ENCODE measurements at regions not wholly inside any gene's neighbourhood (a gene's known extent, or its start where the extent isn't known, plus 50 kb on each side); places are given as distances from the start of the nearest gene placed in this dataset.
"Not testable (repeated sequence)": the region's sequence is repeated elsewhere in the genome, so short reads cannot be mapped to it uniquely, and the experiment has no call there.

GRCh38 chrX:95539041-95539440 is 1145.6 kb upstream of the DIAPH2 start:
- DNase-seq (ENCODE audit: low spot score): no peak
- intact Hi-C loops (cut with DNase I): no loop called here

GRCh38 chrX:95549552-95549951 is 1135.1 kb upstream of the DIAPH2 start:
- DNase-seq (ENCODE audit: low spot score); intact Hi-C loops (cut with DNase I): not testable (repeated sequence)

DNA sequence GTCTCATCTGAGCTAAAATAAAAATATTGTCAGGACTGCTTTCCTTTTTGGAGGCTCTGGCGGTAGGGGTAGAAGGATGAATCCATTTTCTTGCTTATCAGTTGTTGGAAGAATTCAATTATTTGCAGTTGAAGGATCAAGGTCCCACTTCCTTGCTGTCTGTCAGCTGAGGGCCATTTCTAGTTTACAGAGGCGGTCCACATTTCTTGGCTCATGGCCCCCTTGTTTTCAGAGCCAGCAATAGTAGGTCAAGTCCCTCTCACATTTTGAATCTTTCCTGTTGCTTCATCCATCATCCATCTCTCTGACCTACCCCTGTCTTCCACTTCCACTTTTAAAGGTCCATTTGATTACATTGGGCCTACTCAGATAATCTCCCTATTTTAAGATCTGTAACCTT is 1099.3 kb upstream of the DIAPH2 start:
- no peak for DNase-seq (ENCODE audit: low spot score)
- intact Hi-C loops (cut with DNase I): no loop called here

GRCh38 chrX:95612350-95612749 is 1072.3 kb upstream of the DIAPH2 start:
- intact Hi-C loops (cut with DNase I): no loop called here
- DNase-seq (ENCODE audit: low spot score): no peak

DNA sequence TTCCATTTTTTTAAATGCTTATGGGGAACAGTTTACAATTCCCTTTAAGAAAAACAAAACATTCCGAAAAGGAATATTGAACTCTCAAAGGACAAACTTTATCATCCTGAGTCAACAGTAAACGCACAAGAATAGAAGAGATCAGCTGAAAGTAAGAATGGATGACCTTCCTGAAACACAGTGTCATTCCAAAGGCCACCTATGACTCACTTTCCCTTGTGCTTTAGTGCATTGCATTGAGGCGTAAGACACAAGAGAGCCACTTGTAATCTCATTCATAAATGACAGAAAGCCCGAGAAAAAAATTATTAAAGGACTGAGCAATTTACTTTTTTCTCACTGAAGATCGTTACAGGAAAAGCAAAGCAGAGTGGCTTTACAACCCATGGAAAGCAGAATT is 1062.4 kb upstream of the DIAPH2 start:
- intact Hi-C loops (cut with DNase I): no loop called here

DNA sequence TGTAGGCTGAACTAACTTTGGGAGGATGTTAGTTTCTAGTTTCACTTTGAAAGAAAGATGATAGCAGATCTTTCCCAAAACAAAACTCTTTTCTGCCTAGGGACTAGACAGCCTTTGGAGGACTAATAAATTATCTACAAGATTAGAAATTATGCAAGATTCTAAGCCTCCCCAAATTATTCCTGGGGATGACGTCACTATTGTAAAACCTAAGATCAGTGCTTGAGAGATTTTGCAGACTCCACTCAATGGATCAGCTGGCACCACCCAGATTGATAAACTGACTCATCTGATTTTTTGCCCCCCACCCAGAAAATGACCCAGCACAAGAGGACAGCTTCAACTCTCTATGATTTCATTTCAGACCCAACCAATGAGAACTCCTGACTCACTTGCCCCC is 1057.9 kb upstream of the DIAPH2 start:
- intact Hi-C loops (cut with DNase I): no loop called here
- DNase-seq (ENCODE audit: low spot score): no peak

More for the DNA sequence above, 1062.4 kb upstream of the DIAPH2 start:
- no peak for DNase-seq (ENCODE audit: low spot score)

DNA sequence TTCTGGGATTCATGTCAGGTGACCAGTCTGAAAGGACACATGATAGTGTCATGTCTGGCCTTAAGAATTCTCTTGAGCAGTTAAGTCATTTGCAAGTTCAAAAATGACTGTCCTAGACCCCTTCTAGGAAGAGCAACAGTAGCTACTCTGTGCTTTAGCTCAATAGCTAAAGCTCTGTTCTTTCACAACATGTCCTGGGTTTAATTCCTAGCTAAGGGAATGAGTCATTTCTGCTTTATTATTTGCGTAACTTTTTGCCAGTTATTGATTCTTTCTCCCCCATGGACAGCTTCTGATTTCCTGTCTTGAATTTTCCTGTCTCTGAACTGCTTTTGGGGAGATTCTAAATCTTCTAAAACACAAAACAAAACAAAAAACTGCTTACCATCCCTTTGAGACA is 1055.8 kb upstream of the DIAPH2 start:
- intact Hi-C loops (cut with DNase I): no loop called here
- no peak for DNase-seq (ENCODE audit: low spot score)

- DNase-seq (ENCODE audit: low spot score): no peak
- intact Hi-C loops (cut with DNase I): no loop called here
Observed at GRCh38 chrX:95629737-95630136, 1054.9 kb upstream of the DIAPH2 start.

DNA sequence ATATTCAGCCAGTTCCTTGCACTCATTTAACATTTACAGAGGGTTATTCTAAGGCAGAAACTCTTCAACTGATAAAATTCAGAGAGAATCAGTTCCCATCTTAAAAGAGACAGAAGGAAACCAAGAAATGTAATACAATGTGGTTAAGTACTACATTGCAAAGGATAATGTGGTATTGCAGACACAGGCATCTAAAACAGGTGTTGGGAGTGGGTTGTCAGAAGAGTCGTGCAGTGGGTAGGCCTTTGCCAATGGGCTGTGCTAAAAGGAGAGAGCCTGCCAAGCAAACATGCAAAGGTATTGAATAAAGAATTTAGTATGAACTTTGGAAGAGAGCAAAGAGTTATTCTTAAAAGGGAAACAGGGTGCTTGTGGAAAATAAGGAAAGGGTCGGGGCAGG is 1044.4 kb upstream of the DIAPH2 start:
- no peak for DNase-seq (ENCODE audit: low spot score)
- intact Hi-C loops (cut with DNase I): no loop called here

- intact Hi-C loops (cut with DNase I): no loop called here
- no peak for DNase-seq (ENCODE audit: low spot score)
Observed at GRCh38 chrX:95645738-95646137, 1038.9 kb upstream of the DIAPH2 start.

DNA sequence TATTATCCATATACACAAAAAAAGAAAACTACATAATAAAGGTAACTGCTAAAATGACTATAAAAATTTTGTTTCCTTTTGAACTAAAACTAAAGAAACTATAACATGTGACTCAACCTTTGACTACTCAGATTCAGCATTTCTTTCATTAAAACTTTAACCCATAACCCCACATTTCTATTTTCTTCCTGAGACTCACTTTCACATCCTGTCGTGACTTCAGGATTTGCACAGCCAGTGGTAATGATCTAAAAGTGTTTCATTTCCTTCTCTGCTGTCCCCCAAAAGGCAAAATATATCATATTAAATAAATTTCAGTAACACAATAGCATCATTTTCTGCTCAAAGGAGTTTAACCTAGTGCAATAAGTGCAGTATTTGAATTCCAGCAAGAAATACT is 1022.4 kb upstream of the DIAPH2 start:
- intact Hi-C loops (cut with DNase I): no loop called here
- DNase-seq (ENCODE audit: low spot score): no peak

DNA sequence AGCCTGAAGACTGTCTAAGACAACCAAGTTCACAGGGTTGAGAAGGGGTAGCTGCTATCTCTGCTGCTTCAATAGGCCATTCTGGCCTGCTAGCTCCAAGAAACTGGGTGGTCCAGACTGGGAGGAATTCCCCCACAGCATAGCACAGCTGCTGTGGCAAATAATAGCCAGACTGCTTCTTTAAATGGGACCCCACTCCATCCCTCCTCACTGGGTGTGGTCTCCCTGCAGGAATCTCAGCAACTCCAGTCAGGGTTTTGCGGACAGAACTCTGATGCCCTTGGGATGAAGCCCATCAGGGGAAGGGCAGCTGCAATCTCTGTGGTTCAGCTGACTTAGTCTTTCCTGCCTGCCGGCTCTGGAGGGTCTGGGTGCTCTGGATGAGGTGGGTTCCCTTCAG is 1018.6 kb upstream of the DIAPH2 start:
- intact Hi-C loops (cut with DNase I): no loop called here
- no peak for DNase-seq (ENCODE audit: low spot score)

DNA sequence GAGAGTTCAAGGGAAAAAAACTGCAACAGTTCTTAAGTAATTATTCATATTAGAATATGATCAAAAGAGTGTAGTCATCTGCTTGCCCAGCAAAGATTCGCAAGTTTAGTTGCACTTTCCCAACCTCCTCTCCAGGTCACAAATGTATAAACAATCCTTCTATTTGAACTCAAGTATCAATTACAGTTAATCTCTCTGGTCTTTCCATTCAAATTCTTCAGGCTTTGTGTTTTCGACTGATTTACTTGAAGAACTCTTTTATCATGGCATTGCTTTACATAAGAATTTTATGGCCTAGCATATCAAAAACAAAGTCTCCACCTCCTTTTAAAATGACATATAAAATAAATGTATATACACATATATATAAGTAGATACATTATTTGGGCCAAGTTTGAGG is 1009.6 kb upstream of the DIAPH2 start:
- intact Hi-C loops (cut with DNase I): no loop called here

DNA sequence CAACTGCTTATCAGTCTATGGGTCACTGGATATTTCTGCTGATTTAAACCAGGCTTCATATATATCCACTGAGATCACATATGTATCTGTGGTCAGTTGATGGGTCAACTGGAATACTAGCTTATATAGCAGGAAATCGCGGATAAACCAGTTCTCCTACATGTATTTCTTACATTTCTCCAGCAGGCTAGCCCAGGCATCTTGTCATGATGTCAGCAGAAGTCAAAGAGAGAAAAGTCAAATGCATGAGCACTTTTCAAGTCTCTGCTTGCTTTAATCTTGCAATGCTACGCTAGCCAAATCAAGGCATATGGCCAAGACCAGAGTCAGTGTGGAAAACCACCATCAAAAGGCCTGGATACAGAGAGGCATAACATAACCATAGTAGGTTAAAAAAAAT is 1008.8 kb upstream of the DIAPH2 start:
- intact Hi-C loops (cut with DNase I): no loop called here
- DNase-seq (ENCODE audit: low spot score): no peak

More for the DNA sequence above, 1009.6 kb upstream of the DIAPH2 start:
- DNase-seq (ENCODE audit: low spot score): no peak

DNA sequence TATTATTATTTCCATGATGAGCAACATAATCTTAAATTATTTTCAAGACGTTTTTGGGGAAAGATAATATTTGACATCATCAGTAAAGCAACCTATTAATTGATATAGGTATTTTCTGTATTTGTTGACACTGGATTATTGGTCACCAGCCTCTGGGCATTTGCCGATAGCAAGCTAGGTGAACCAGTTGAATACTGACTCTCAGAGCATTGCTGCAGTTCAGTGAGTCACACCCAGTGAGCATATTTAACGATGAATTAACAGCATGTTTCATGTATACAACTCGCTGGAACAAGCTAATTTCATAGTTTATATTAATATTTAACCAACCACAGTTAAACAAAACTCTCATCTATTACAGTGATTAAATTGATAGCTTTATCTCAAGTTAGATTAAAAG is 1006.0 kb upstream of the DIAPH2 start:
- intact Hi-C loops (cut with DNase I): no loop called here
- no peak for DNase-seq (ENCODE audit: low spot score)

GRCh38 chrX:95693365-95693764 is 991.3 kb upstream of the DIAPH2 start:
- no peak for DNase-seq (ENCODE audit: low spot score)
- intact Hi-C loops (cut with DNase I): no loop called here

DNA sequence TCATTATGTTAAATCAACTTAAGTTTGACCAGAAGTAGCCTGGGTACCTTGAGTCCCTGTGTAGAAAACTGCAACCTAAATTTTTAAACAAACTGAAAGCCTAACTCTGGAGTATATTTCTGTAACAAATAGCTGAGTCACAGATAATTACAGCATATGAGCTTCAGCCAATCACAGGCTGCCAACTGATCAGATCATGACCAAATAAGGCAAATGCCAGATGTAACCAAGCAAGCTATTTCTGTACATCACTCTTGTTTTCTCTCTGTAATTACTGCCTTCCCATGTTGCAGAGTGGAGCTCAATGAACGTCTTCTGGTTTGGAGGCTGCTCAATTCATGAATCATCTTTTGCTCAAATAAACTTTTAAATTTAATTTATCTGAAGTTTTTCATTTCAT is 980.9 kb upstream of the DIAPH2 start:
- intact Hi-C loops (cut with DNase I): no loop called here
- no peak for DNase-seq (ENCODE audit: low spot score)

- no peak for DNase-seq (ENCODE audit: low spot score)
- intact Hi-C loops (cut with DNase I): no loop called here
Observed at GRCh38 chrX:95716841-95717240, 967.8 kb upstream of the DIAPH2 start.

DNA sequence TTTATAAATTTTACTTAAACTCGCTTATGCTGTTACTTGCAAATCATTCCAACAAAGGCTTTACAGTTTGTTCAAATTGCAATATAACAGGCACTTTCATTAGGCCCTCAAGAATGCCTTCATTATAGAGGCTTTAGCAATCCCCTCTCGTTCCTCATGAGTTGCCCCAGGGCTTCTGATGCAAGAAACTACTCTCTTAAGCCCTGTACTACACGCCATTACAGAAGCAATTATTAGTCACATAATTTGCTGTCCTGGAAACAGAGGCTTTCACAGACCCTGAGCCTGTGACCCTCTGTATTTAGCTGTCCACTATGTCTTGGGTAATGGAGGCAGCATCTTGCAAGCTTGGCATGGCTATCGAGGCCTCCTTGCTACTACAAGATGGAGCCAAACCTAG is 965.9 kb upstream of the DIAPH2 start:
- DNase-seq (ENCODE audit: low spot score): no peak
- intact Hi-C loops (cut with DNase I): no loop called here

GRCh38 chrX:95721011-95721410 is 963.6 kb upstream of the DIAPH2 start:
- intact Hi-C loops (cut with DNase I): no loop called here
- DNase-seq (ENCODE audit: low spot score): no peak

- intact Hi-C loops (cut with DNase I): no loop called here
- DNase-seq (ENCODE audit: low spot score): no peak
Observed at GRCh38 chrX:95728446-95728845, 956.2 kb upstream of the DIAPH2 start.

- no peak for DNase-seq (ENCODE audit: low spot score)
- intact Hi-C loops (cut with DNase I): no loop called here
Observed at GRCh38 chrX:95729401-95729800, 955.2 kb upstream of the DIAPH2 start.

DNA sequence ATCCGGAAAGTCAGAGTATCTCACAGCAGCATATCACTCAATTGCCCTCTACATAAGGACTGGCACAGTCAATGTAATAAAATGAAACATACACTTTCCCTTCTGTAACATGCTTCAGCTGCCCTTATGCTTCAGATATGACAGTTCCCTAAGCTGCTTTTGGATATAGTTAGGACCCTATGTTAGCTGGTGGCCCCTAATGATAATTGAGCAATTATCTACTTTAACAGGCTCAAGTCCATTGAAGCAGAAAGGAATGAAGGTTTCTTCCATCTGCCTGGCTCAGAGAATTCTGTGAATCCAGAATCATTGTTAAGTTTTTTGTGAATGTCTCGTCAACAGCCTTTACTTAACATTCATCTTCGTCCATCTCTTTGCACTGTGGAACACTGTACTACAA is 951.2 kb upstream of the DIAPH2 start:
- DNase-seq (ENCODE audit: low spot score): no peak
- intact Hi-C loops (cut with DNase I): no loop called here

All from posterior vena cava (tissue), 2 donors.